Loucy (cell line): ENCODE measurements at regions not wholly inside any gene's neighbourhood (a gene's known extent, or its start where the extent isn't known, plus 50 kb on each side); places are given as distances from the start of the nearest gene placed in this dataset.

Experiments
- EZH2phosphoT487 ChIP-seq: fragments of 200-600 bp; IDR thresholded peaks from 2 replicates; pipeline ENCODE4 v1.6.1; 2018; ENCODE audit warnings: antibody characterized with exemption, mild to moderate bottlenecking, moderate library complexity, borderline replicate concordance
- TF ChIP-seq, protein P1 (sequence below): fragments of 200-600 bp; sonication (generic); conservative IDR thresholded peaks from 2 replicates; pipeline ENCODE4 v1.5.1; 2014; ENCODE audit warnings: mild to moderate bottlenecking, antibody characterized with exemption, low read length

DNA sequence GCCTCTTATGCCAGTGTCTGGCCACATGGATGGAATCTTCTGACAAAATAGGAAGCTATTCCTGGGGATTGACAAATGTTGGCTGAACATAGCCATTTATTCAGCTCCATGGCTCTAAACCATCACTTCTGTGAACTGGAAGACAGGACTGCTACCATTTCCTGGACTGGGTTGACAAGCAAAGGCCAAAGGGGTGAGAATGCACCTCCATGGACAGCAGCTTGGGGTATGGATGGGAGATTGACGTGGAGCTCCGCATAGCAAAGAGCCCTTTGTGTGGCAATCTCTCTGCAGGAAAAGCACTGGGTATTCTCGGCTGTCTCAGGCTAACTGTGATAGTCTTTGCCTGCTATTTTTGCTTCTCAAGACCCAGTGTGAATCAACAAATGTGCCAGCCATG, 223.0 kb upstream of the EGLN3 start:
- TF ChIP-seq, protein P1, sequence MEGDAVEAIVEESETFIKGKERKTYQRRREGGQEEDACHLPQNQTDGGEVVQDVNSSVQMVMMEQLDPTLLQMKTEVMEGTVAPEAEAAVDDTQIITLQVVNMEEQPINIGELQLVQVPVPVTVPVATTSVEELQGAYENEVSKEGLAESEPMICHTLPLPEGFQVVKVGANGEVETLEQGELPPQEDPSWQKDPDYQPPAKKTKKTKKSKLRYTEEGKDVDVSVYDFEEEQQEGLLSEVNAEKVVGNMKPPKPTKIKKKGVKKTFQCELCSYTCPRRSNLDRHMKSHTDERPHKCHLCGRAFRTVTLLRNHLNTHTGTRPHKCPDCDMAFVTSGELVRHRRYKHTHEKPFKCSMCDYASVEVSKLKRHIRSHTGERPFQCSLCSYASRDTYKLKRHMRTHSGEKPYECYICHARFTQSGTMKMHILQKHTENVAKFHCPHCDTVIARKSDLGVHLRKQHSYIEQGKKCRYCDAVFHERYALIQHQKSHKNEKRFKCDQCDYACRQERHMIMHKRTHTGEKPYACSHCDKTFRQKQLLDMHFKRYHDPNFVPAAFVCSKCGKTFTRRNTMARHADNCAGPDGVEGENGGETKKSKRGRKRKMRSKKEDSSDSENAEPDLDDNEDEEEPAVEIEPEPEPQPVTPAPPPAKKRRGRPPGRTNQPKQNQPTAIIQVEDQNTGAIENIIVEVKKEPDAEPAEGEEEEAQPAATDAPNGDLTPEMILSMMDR: no peak
- no peak for TF ChIP-seq EZH2phosphoT487
